ENCODE measurements at regions not wholly inside any gene's neighbourhood (a gene's known extent, or its start where the extent isn't known, plus 50 kb on each side); places are given as distances from the start of the nearest gene placed in this dataset.
"Not testable (repeated sequence)": the region's sequence is repeated elsewhere in the genome, so short reads cannot be mapped to it uniquely, and the experiment has no call there.

- no peak for DNase-seq (ENCODE audit: low spot score)
Observed at GRCh38 chr6:91926361-91926760, 1339.5 kb upstream of the MAP3K7 start.

GRCh38 chr6:91911945-91912344 is 1325.1 kb upstream of the MAP3K7 start:
- DNase-seq (ENCODE audit: low spot score), result no peak

More at GRCh38 chr6:91926361-91926760, 1339.5 kb upstream of the MAP3K7 start:
- in situ Hi-C loops (cut with MboI; ENCODE audit: low pct_unique_long_range_greater_than_20kb, low sequenced_read_pairs, unreplicated experiment), result no loop called here
- no peak for TF ChIP-seq CTCF (IDR thresholded peaks at IDR 0.05; ENCODE audit: extremely low read depth, insufficient read depth, missing control alignments)

GRCh38 chr6:91904586-91905164 is 1317.8 kb upstream of the MAP3K7 start:
- in situ Hi-C loops (cut with MboI; ENCODE audit: low pct_unique_long_range_greater_than_20kb, low sequenced_read_pairs, unreplicated experiment), result no loop called here
- TF ChIP-seq CTCF (IDR thresholded peaks at IDR 0.05; ENCODE audit: extremely low read depth, insufficient read depth, missing control alignments), result no peak
- no peak for DNase-seq (ENCODE audit: low spot score)

More at GRCh38 chr6:91911945-91912344, 1325.1 kb upstream of the MAP3K7 start:
- in situ Hi-C loops (cut with MboI; ENCODE audit: low pct_unique_long_range_greater_than_20kb, low sequenced_read_pairs, unreplicated experiment), result no loop called here
- no peak for TF ChIP-seq CTCF (IDR thresholded peaks at IDR 0.05; ENCODE audit: extremely low read depth, insufficient read depth, missing control alignments)

- no peak for TF ChIP-seq CTCF (IDR thresholded peaks at IDR 0.05; ENCODE audit: extremely low read depth, insufficient read depth, missing control alignments)
- DNase-seq (ENCODE audit: low spot score), result no peak
- in situ Hi-C loops (cut with MboI; ENCODE audit: low pct_unique_long_range_greater_than_20kb, low sequenced_read_pairs, unreplicated experiment), result no loop called here
Observed at GRCh38 chr6:91895599-91896285, 1308.9 kb upstream of the MAP3K7 start.

- TF ChIP-seq CTCF (IDR thresholded peaks at IDR 0.05; ENCODE audit: extremely low read depth, insufficient read depth, missing control alignments), result no peak
- DNase-seq (ENCODE audit: low spot score), result no peak
- in situ Hi-C loops (cut with MboI; ENCODE audit: low pct_unique_long_range_greater_than_20kb, low sequenced_read_pairs, unreplicated experiment), result no loop called here
Observed at GRCh38 chr6:91886183-91886795, 1299.4 kb upstream of the MAP3K7 start.

DNA sequence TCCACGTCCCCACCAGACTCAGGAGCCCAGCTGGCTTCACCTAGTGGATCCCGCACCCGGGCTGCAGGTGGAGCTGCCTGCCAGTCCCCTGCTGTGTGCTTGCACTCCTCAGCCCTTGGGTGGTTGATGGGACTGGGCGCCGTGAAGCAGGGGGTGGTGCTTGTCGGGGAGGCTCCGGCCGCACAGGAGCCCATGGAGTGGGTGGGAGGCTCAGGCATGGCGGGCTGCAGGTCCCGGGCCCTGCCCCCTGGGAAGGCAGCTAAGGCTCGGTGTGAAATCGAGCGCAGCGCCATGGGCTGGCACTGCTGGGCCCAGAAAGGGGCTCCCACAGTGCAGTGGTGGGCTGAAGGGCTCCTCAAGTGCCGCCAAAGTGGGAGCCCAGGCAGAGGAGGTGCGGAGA is 1294.9 kb upstream of the MAP3K7 start:
- DNase-seq (ENCODE audit: low spot score); in situ Hi-C loops (cut with MboI; ENCODE audit: low pct_unique_long_range_greater_than_20kb, low sequenced_read_pairs, unreplicated experiment): not testable (repeated sequence)

- DNase-seq (ENCODE audit: low spot score), result no peak
Observed at GRCh38 chr6:91879386-91879995, 1292.6 kb upstream of the MAP3K7 start.

More at GRCh38 chr6:91879386-91879995, 1292.6 kb upstream of the MAP3K7 start:
- in situ Hi-C loops (cut with MboI; ENCODE audit: low pct_unique_long_range_greater_than_20kb, low sequenced_read_pairs, unreplicated experiment), result no loop called here
- TF ChIP-seq CTCF (IDR thresholded peaks at IDR 0.05; ENCODE audit: extremely low read depth, insufficient read depth, missing control alignments), result no peak

Data from GM13977 (cell line).